Left lung (tissue), 4 donors: ENCODE measurements at regions not wholly inside any gene's neighbourhood (a gene's known extent, or its start where the extent isn't known, plus 50 kb on each side); places are given as distances from the start of the nearest gene placed in this dataset.

ENCODE experiments used
- ATAC-seq: fragments of 200-7000 bp; cut with Tn5 transposase; one replicate; pipeline ENCODE4 v1.9.1; 2020; ENCODE audit warnings: moderate library complexity
- DNase-seq, 4 donors: peaks; one replicate each; pipeline ENCODE4 v3.0.0-alpha.2; 2013 to 2020
- H3K27ac ChIP-seq, 2 donors: fragments of 200-600 bp; sonication (generic) in 1 of 2; one replicate each; pipeline versions ENCODE4 v1.5.0 to v1.8.0; 2020 to 2021
- H3K27me3 ChIP-seq, 2 donors: fragments of 200-600 bp; sonication (generic) in 1 of 2; one replicate each; pipeline versions ENCODE4 v1.5.0 to v1.8.0; 2020 to 2021
- H3K36me3 ChIP-seq, 2 donors: fragments of 200-600 bp; sonication (generic) in 1 of 2; one replicate each; pipeline versions ENCODE4 v1.5.0 to v1.8.0; 2020 to 2021
- H3K4me1 ChIP-seq, 2 donors: fragments of 200-600 bp; one replicate each; pipeline ENCODE4 v1.8.0; 2021
- H3K4me3 ChIP-seq, 2 donors: fragments of 200-600 bp; sonication (generic) in 1 of 2; one replicate each; pipeline versions ENCODE4 v1.5.0 to v1.8.0; 2020 to 2021; ENCODE audit warnings: mild to moderate bottlenecking in 1 of 2
- H3K9me3 ChIP-seq, 2 donors: fragments of 200-600 bp; sonication (generic) in 1 of 2; one replicate each; pipeline versions ENCODE4 v1.5.0 to v1.8.0; 2020 to 2021
- intact Hi-C, 2 donors: fragments of 100-400 bp; cut with DNase I; formaldehyde crosslinking; loops; one replicate each; pipeline versions ENCODE4 v1.11.2 to v1.14.2; 2022
- TF ChIP-seq, protein P1 (sequence below), 2 donors: fragments of 200-600 bp; sonication (generic) in 1 of 2; IDR thresholded peaks; one replicate each; pipeline versions ENCODE4 v1.5.0 to v1.8.0; 2021; ENCODE audit warnings: antibody characterized with exemption in 2 of 2
- donor health status: DM: no; HTN: yes; CAD: no.
- donor health status: DM: no; HTN: no; CAD: no.

DNA sequence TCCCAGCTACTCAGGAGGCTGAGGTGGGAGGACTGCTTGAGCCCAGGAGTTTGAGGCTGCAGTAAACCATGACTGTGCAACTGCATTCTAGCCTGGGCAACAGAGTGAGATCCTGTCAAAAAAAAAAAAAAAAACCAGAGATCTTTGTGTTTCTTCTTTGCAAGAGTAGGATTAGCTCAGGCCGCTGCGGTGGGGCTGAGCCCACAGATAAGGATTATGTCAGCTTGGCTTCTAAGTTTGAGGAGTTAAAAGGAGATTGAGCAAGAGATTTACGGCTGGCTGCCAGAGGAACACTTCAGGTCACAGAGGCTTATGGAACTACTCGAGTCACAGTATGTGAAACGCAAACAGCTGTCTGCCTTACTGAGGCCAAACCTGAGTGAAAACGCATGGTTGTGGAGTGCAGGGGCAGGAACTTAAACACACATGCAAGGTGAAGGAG lies 146.7 kb upstream of the L3MBTL4 start:
- Histone ChIP-seq H3K27ac (peak overlapping the region; percentile 28 to 60), H3K4me1 (peaks cover 0 to 5% of the 10 kb centered on the region in 2 donors), H3K9me3 (no peaks in the 10 kb centered on the region), H3K4me3 (no peak overlapping the region), H3K36me3 (no peaks in the 10 kb centered on the region), H3K27me3 (no peaks in the 10 kb centered on the region)
- DNase-seq: peak in 3 of 4 donors; percentile 80 to 97 (median 96)
- intact Hi-C loops: no loop called here
- ATAC-seq: peak; percentile 94
- TF ChIP-seq, protein P1, sequence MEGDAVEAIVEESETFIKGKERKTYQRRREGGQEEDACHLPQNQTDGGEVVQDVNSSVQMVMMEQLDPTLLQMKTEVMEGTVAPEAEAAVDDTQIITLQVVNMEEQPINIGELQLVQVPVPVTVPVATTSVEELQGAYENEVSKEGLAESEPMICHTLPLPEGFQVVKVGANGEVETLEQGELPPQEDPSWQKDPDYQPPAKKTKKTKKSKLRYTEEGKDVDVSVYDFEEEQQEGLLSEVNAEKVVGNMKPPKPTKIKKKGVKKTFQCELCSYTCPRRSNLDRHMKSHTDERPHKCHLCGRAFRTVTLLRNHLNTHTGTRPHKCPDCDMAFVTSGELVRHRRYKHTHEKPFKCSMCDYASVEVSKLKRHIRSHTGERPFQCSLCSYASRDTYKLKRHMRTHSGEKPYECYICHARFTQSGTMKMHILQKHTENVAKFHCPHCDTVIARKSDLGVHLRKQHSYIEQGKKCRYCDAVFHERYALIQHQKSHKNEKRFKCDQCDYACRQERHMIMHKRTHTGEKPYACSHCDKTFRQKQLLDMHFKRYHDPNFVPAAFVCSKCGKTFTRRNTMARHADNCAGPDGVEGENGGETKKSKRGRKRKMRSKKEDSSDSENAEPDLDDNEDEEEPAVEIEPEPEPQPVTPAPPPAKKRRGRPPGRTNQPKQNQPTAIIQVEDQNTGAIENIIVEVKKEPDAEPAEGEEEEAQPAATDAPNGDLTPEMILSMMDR (IDR thresholded peaks at IDR 0.05): no peak

DNA sequence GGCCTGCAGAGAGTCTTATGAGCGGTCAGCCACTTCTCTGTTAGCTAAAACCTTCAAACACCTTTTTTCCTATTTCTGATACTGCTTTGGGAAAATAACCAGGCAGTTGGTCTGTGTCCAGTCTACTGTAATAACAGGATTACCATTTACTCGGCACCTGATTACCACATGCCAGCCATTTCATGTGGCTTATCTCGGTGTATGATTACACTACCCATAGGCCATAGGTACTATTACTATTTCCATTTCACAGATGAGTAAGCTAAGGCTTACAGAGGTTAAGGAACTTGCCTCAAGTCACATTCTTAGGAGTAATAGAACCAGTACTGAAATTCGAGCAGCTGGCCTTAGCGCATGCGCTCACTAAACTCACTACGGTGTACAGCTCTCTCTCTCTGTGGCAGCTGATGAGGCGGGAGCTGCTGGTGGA lies 147.2 kb upstream of the L3MBTL4 start:
- TF ChIP-seq, protein P1 (IDR thresholded peaks at IDR 0.05): no peak
- Histone ChIP-seq H3K36me3 (no peaks in the 10 kb centered on the region), H3K27me3 (no peaks in the 10 kb centered on the region), H3K9me3 (no peaks in the 10 kb centered on the region), H3K27ac (peak overlapping the region; percentile 28 to 60), H3K4me3 (no peak overlapping the region), H3K4me1 (peaks cover 0 to 5% of the 10 kb centered on the region in 2 donors)
- ATAC-seq (peak; percentile 53), DNase-seq (peak in 1 of 4 donors; percentile 65)
- intact Hi-C loops: no loop called here

DNA sequence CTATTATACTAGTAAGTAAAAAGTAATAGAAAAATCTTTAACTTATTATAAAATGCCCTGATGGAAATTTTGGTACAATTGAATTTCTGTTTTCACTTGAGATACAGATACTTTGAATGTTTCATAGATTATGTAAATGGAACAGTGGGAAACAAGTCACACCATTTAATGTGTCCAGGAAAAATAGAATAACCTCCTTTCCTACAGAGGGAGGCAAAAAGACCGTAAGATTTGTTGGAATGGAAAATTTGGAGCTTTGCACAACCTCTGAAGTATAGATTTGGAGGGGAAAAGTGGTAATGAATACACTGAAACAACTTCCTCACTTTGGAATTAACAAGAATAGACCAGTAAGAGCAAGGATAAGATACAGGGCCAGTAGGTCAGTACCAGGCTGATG lies 149.2 kb upstream of the L3MBTL4 start:
- H3K27ac ChIP-seq: no peak overlapping the region
- no peak for ATAC-seq

DNA sequence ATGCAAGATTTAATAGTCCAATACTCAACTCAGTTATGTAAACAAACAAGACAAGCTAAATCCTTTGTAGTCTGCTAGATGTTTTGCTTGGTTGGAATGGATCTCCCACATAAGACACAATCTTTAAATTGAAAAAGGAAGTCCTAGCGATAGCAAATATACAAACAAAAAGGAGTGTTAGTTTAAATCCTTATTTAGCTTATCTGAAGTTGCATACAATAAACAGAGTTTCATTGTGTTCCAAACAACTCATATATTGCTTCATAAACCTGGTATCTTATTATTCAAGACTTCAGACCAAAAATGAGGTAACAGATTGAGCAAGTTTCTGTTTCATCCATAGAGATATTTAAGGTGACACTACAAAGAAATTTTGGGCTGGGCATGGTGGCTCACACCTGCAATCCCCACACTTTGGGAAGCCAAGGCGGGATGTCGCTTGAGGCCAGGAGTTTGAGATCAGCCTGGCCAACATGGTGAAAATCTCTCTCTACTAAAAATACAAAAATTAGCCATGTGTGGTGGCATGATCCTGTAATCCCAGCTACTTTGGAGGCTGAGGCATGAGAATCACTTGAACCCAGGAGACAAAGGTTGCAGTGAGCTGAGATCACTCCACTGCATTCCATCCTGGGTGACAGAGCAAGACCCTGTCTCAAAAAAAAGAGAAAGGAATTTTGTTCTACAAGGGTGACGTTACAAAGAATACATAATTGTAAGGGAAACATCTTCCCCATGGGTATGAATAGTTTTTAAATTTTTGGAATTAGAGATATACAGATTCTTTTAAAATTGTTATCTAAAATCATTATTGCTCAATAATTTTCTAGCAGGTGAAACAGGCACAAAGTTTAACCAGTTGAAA lies 150.5 kb upstream of the L3MBTL4 start:
- no peak for ATAC-seq
- H3K36me3 ChIP-seq: no peaks in the 10 kb centered on the region
- peaks cover 0 to 5% of the 10 kb centered on the region in 2 donors for H3K4me1 ChIP-seq
- H3K27ac ChIP-seq: no peak overlapping the region
- H3K4me3 ChIP-seq: no peak overlapping the region
- H3K27me3 ChIP-seq: no peaks in the 10 kb centered on the region
- H3K9me3 ChIP-seq: no peaks in the 10 kb centered on the region
- intact Hi-C loops: no loop called here
- TF ChIP-seq, protein P1 (IDR thresholded peaks at IDR 0.05): no peak
- DNase-seq: peak in 1 of 4 donors; percentile 52

More for the DNA sequence above, 149.2 kb upstream of the L3MBTL4 start:
- H3K4me3 ChIP-seq: no peak overlapping the region
- no peaks in the 10 kb centered on the region for H3K27me3 ChIP-seq
- H3K4me1 ChIP-seq: peaks cover 0 to 5% of the 10 kb centered on the region in 2 donors
- H3K36me3 ChIP-seq: no peaks in the 10 kb centered on the region
- DNase-seq: no peak
- no peaks in the 10 kb centered on the region for H3K9me3 ChIP-seq
- intact Hi-C loops: no loop called here
- TF ChIP-seq, protein P1 (IDR thresholded peaks at IDR 0.05): no peak

DNA sequence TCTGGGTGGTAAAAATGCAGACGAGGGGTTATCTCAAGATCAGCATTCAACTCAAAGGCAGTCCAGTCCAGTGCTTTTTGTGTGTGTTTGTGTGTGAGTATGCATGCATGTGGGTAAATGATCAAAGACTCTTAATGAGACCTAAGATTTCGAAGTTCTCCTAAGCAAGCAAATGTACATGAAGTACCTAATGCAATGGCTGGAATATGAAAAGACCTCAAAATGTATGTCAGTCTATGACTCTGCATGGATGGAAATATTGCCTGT lies 151.0 kb upstream of the L3MBTL4 start:
- no peaks in the 10 kb centered on the region for H3K36me3 ChIP-seq
- ATAC-seq (no peak), DNase-seq (no peak)
- H3K27ac ChIP-seq: no peak overlapping the region
- H3K27me3 ChIP-seq: no peaks in the 10 kb centered on the region
- no peak overlapping the region for H3K4me3 ChIP-seq
- TF ChIP-seq, protein P1 (IDR thresholded peaks at IDR 0.05): no peak
- no peaks in the 10 kb centered on the region for H3K9me3 ChIP-seq
- intact Hi-C loops: no loop called here
- H3K4me1 ChIP-seq: peaks cover 0 to 5% of the 10 kb centered on the region in 2 donors
